ENCODE measurements at regions not wholly inside any gene's neighbourhood (a gene's known extent, or its start where the extent isn't known, plus 50 kb on each side); places are given as distances from the start of the nearest gene placed in this dataset.
"Not testable (repeated sequence)": the region's sequence is repeated elsewhere in the genome, so short reads cannot be mapped to it uniquely, and the experiment has no call there.

DNA sequence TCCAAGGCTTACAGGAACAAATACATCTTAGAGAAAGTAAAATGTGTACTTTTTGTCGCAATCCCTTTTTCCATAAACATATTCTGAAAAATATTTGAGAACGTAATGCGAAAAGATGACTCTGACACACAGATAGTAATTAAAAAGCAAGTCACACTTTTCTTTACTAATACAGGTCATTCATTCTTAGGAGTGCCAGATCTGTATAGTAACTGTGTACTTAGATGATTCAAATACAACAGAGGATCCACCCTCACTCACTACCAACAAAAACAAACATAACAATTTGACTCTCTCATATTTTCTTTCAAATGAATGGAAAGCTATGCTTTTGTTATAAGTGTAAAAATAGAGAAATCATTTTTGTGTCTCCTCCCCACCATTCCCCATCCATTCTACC, 795.4 kb downstream of the SLC6A15 start:
- Histone ChIP-seq H3K27me3 (ENCODE audit: control insufficient read depth in 2 of 2, insufficient read depth in 2 of 2, low read length in 2 of 2) (no peaks in the 10 kb centered on the region), H3K36me3 (replicated peaks in 1 of 2; ENCODE audit: control insufficient read depth in 1 of 2, insufficient read depth in 2 of 2, low read length in 2 of 2) (no peaks in the 10 kb centered on the region), H3K79me2 (ENCODE audit: insufficient read depth, low read length) (no peaks in the 10 kb centered on the region), H3K4me3 (replicated peaks in 1 of 3; ENCODE audit: low read depth in 2 of 3, low read length in 3 of 3) (no peak overlapping the region), H4K20me1 (ENCODE audit: insufficient read depth, low read length) (no peaks in the 10 kb centered on the region), H3K4me1 (ENCODE audit: control insufficient read depth in 1 of 2, insufficient read depth in 2 of 2, low read length in 2 of 2) (no peaks in the 10 kb centered on the region), H3K27ac (ENCODE audit: low read depth in 1 of 2, low read length in 2 of 2) (no peak overlapping the region), H3K9ac (ENCODE audit: insufficient read depth, low read length, poor library complexity, severe bottlenecking) (no peak overlapping the region), H3K4me2 (replicated peaks; ENCODE audit: extremely low read depth, low read length, poor library complexity, severe bottlenecking) (no peak overlapping the region), H3K9me3 (replicated peaks in 1 of 2; ENCODE audit: control insufficient read depth in 1 of 2, insufficient read depth in 1 of 2, low read length in 2 of 2) (no peaks in the 10 kb centered on the region), H2AFZ (ENCODE audit: insufficient read depth, low read depth, low read length, poor library complexity, severe bottlenecking) (no peak overlapping the region)
- TF ChIP-seq, protein P1, sequence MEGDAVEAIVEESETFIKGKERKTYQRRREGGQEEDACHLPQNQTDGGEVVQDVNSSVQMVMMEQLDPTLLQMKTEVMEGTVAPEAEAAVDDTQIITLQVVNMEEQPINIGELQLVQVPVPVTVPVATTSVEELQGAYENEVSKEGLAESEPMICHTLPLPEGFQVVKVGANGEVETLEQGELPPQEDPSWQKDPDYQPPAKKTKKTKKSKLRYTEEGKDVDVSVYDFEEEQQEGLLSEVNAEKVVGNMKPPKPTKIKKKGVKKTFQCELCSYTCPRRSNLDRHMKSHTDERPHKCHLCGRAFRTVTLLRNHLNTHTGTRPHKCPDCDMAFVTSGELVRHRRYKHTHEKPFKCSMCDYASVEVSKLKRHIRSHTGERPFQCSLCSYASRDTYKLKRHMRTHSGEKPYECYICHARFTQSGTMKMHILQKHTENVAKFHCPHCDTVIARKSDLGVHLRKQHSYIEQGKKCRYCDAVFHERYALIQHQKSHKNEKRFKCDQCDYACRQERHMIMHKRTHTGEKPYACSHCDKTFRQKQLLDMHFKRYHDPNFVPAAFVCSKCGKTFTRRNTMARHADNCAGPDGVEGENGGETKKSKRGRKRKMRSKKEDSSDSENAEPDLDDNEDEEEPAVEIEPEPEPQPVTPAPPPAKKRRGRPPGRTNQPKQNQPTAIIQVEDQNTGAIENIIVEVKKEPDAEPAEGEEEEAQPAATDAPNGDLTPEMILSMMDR (IDR thresholded peaks at IDR 0.05): no peak
- no peaks in the 10 kb centered on the region for H3K36me3 Mint-ChIP-seq
- WGBS (ENCODE audit: insufficient coverage): no CpG with 5 or more reads among the region's 3 CpGs
- H3K4me1 Mint-ChIP-seq: no peaks in the 10 kb centered on the region
- no peak overlapping the region for H3K4me3 Mint-ChIP-seq
- peaks cover 0 to 3% (median 0%) of the 10 kb centered on the region in 7 donors for H3K9me3 Mint-ChIP-seq
- no peak for DNase-seq
- no peaks in the 10 kb centered on the region for H3K27me3 Mint-ChIP-seq (ENCODE audit: low read depth in 3 of 3)
- no peak overlapping the region for H3K27ac Mint-ChIP-seq
- intact Hi-C loops (cut with micrococcal nuclease): no loop called here

DNA sequence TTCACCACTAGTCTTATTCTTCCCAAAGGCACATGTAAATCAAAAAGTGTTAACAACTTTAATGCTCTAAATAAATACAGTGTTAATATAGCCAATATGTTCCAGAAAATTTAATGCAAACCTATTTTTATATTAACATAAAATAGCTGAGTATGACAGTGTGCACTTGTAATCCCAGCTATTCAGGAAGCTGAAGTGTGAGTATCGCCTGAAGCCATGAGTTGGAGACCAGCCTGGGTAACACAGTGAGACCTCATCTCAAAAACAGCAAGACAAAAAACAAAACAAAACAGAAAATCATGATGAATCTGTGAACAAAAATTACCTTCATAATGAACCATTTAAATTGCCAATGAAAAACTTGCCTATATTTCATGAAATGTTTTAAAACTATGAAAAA, 798.9 kb downstream of the SLC6A15 start:
- Mint-ChIP-seq H3K4me1 (no peaks in the 10 kb centered on the region), H3K27ac (no peak overlapping the region), H3K9me3 (peaks cover 1 to 10% (median 4%) of the 10 kb centered on the region in 7 donors), H3K36me3 (no peaks in the 10 kb centered on the region), H3K4me3 (no peak overlapping the region), H3K27me3 (ENCODE audit: low read depth in 3 of 3) (peaks cover 0 to 2% (median 0%) of the 10 kb centered on the region in 3 donors)
- Histone ChIP-seq H3K4me2 (replicated peaks; ENCODE audit: extremely low read depth, low read length, poor library complexity, severe bottlenecking) (no peak overlapping the region), H2AFZ (ENCODE audit: insufficient read depth, low read depth, low read length, poor library complexity, severe bottlenecking) (no peak overlapping the region), H3K27ac (ENCODE audit: low read depth in 1 of 2, low read length in 2 of 2) (no peak overlapping the region), H4K20me1 (ENCODE audit: insufficient read depth, low read length) (no peaks in the 10 kb centered on the region), H3K9me3 (replicated peaks in 1 of 2; ENCODE audit: control insufficient read depth in 1 of 2, insufficient read depth in 1 of 2, low read length in 2 of 2) (peaks cover 1 to 4% of the 10 kb centered on the region in 2 donors), H3K9ac (ENCODE audit: insufficient read depth, low read length, poor library complexity, severe bottlenecking) (no peak overlapping the region), H3K36me3 (replicated peaks in 1 of 2; ENCODE audit: control insufficient read depth in 1 of 2, insufficient read depth in 2 of 2, low read length in 2 of 2) (no peaks in the 10 kb centered on the region), H3K4me3 (replicated peaks in 1 of 3; ENCODE audit: low read depth in 2 of 3, low read length in 3 of 3) (no peak overlapping the region), H3K79me2 (ENCODE audit: insufficient read depth, low read length) (no peaks in the 10 kb centered on the region), H3K27me3 (ENCODE audit: control insufficient read depth in 2 of 2, insufficient read depth in 2 of 2, low read length in 2 of 2) (no peaks in the 10 kb centered on the region), H3K4me1 (ENCODE audit: control insufficient read depth in 1 of 2, insufficient read depth in 2 of 2, low read length in 2 of 2) (no peaks in the 10 kb centered on the region)
- intact Hi-C loops (cut with micrococcal nuclease): no loop called here
- TF ChIP-seq, protein P1 (IDR thresholded peaks at IDR 0.05): no peak
- no peak for DNase-seq
- no CpG with 5 or more reads among the region's 1 CpG for WGBS (ENCODE audit: insufficient coverage)

DNA sequence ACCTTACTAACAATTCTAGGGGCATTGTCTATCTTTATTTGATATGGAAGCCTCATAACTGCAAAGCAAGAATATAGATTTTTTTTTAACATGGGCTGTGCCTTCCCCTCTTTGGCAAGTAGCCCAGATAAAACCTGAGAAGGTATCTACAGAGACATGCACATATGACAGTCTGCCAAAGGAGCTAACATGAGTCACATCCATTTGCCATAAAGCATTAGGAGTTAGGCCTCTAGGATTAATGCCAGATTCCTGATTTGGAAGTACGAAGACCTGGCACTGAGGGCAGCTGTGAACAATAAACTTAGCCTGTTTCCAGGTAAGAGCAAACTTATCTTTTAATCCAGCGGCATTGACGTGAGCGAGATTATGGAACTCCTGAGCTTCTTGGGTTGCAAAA, 808.7 kb downstream of the SLC6A15 start:
- H3K27ac Mint-ChIP-seq; H3K4me1 ChIP-seq (ENCODE audit: control insufficient read depth in 1 of 2, insufficient read depth in 2 of 2, low read length in 2 of 2); H2AFZ ChIP-seq (ENCODE audit: insufficient read depth, low read depth, low read length, poor library complexity, severe bottlenecking); H3K36me3 ChIP-seq (replicated peaks in 1 of 2; ENCODE audit: control insufficient read depth in 1 of 2, insufficient read depth in 2 of 2, low read length in 2 of 2); H3K27me3 Mint-ChIP-seq (ENCODE audit: low read depth in 3 of 3); intact Hi-C loops (cut with micrococcal nuclease); H4K20me1 ChIP-seq (ENCODE audit: insufficient read depth, low read length); DNase-seq; H3K9ac ChIP-seq (ENCODE audit: insufficient read depth, low read length, poor library complexity, severe bottlenecking); H3K4me3 ChIP-seq (replicated peaks in 1 of 3; ENCODE audit: low read depth in 2 of 3, low read length in 3 of 3); H3K4me1 Mint-ChIP-seq; H3K27ac ChIP-seq (ENCODE audit: low read depth in 1 of 2, low read length in 2 of 2); H3K4me3 Mint-ChIP-seq; H3K27me3 ChIP-seq (ENCODE audit: control insufficient read depth in 2 of 2, insufficient read depth in 2 of 2, low read length in 2 of 2); H3K36me3 Mint-ChIP-seq; H3K4me2 ChIP-seq (replicated peaks; ENCODE audit: extremely low read depth, low read length, poor library complexity, severe bottlenecking); H3K79me2 ChIP-seq (ENCODE audit: insufficient read depth, low read length): not testable (repeated sequence)
- 94% methylated on average over 4 of the region's 4 CpGs for WGBS (ENCODE audit: insufficient coverage)
- H3K9me3 Mint-ChIP-seq: peaks cover 27 to 49% (median 35%) of the 10 kb centered on the region in 7 donors
- H3K9me3 ChIP-seq (replicated peaks in 1 of 2; ENCODE audit: control insufficient read depth in 1 of 2, insufficient read depth in 1 of 2, low read length in 2 of 2): peaks cover 35 to 63% of the 10 kb centered on the region in 2 donors

Measured in CD14-positive monocyte (primary cell).